Tibial nerve (tissue), 4 donors: ENCODE measurements at regions not wholly inside any gene's neighbourhood (a gene's known extent, or its start where the extent isn't known, plus 50 kb on each side); places are given as distances from the start of the nearest gene placed in this dataset.

Source experiments
- DNase-seq, 2 donors: peaks; one replicate each; pipeline ENCODE4 v3.0.0-alpha.2; 2019; ENCODE audit warnings: low spot score in 2 of 2
- H3K27ac ChIP-seq, 4 donors: fragments of 200-600 bp; sonication (generic) in 3 of 4; one replicate each; pipeline ENCODE4 v1.5.1; 2017 to 2019; ENCODE audit warnings: mild to moderate bottlenecking in 1 of 4
- H3K27me3 ChIP-seq, 2 donors: fragments of 200-600 bp; sonication (generic) in 1 of 2; one replicate each; pipeline versions ENCODE4 v1.5.1 to v1.6.0; 2017 to 2019
- H3K36me3 ChIP-seq, 3 donors: fragments of 200-600 bp; sonication (generic); one replicate each; pipeline ENCODE4 v1.5.1; 2018 to 2019
- H3K4me1 ChIP-seq, 4 donors: fragments of 200-600 bp; sonication (generic) in 3 of 4; one replicate each; pipeline ENCODE4 v1.5.1; 2017 to 2019
- H3K4me3 ChIP-seq, 4 donors: fragments of 200-600 bp; sonication (generic) in 3 of 4; one replicate each; pipeline ENCODE4 v1.5.1; 2017 to 2019; ENCODE audit warnings: mild to moderate bottlenecking in 1 of 4, moderate library complexity in 1 of 4
- H3K9me3 ChIP-seq, 4 donors: fragments of 200-600 bp; sonication (generic) in 3 of 4; one replicate each; pipeline ENCODE4 v1.5.1; 2017 to 2019
- EP300 ChIP-seq, 2 donors: sonication (generic); formaldehyde crosslinking; IDR thresholded peaks; one replicate each; pipeline ENCODE4 v1.6.1; 2017; ENCODE audit warnings: antibody characterized with exemption in 2 of 2, mild to moderate bottlenecking in 1 of 2
- POLR2A ChIP-seq, 2 donors: fragments of 450-650 bp; IDR thresholded peaks; one replicate each; pipeline ENCODE4 v1.6.1; 2017; ENCODE audit warnings: antibody characterized with exemption in 2 of 2, mild to moderate bottlenecking in 2 of 2, moderate library complexity in 2 of 2
- WGBS, 2 donors: methylation state at CpG; one replicate each; pipeline ENCODE4 v1.1.5; 2018; 5-methylcytosine and 5-hydroxymethylcytosine counted together
- TF ChIP-seq, protein P1 (sequence below), 5 experiments: fragments of 200-600 bp in 3 of 5; fragments of 450-650 bp in 2 of 5; sonication (generic) in 3 of 5; IDR thresholded peaks; one replicate each; pipeline ENCODE4 v1.5.1; 2016 to 2019; ENCODE audit warnings: antibody characterized with exemption in 5 of 5, mild to moderate bottlenecking in 3 of 5, moderate library complexity in 2 of 5

DNA sequence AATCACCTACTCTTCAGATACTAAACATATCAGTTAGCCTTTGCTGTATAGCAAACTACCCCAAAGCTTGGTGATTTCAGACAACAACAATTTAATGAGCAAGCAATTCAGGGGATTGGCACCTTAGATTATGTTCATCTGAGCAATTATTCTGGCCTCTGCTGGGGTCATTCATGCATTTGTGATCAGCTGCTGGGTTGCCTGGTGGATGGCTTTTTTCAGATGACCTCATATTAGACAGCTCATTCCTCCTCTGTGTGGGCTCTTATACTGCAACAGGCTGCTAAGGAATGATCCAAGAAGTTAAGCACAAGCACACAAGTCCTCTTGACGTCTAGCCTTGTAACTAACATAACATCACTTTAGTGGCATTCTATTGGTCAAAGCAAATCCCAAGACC lies 153.0 kb upstream of the PPP1R2C start:
- Histone ChIP-seq H3K4me3 (no peak overlapping the region), H3K9me3 (no peaks in the 10 kb centered on the region), H3K27ac (no peak overlapping the region), H3K4me1 (no peaks in the 10 kb centered on the region), H3K36me3 (no peaks in the 10 kb centered on the region), H3K27me3 (no peaks in the 10 kb centered on the region)
- WGBS, 2 donors = 41 to 58% methylated on average over 1 of the region's 1 CpG
- no peak for DNase-seq
- no peak for TF ChIP-seq POLR2A (IDR thresholded peaks at IDR 0.05)
- TF ChIP-seq EP300 (IDR thresholded peaks at IDR 0.05) = no peak
- TF ChIP-seq, protein P1, sequence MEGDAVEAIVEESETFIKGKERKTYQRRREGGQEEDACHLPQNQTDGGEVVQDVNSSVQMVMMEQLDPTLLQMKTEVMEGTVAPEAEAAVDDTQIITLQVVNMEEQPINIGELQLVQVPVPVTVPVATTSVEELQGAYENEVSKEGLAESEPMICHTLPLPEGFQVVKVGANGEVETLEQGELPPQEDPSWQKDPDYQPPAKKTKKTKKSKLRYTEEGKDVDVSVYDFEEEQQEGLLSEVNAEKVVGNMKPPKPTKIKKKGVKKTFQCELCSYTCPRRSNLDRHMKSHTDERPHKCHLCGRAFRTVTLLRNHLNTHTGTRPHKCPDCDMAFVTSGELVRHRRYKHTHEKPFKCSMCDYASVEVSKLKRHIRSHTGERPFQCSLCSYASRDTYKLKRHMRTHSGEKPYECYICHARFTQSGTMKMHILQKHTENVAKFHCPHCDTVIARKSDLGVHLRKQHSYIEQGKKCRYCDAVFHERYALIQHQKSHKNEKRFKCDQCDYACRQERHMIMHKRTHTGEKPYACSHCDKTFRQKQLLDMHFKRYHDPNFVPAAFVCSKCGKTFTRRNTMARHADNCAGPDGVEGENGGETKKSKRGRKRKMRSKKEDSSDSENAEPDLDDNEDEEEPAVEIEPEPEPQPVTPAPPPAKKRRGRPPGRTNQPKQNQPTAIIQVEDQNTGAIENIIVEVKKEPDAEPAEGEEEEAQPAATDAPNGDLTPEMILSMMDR (IDR thresholded peaks at IDR 0.05) = no peak

DNA sequence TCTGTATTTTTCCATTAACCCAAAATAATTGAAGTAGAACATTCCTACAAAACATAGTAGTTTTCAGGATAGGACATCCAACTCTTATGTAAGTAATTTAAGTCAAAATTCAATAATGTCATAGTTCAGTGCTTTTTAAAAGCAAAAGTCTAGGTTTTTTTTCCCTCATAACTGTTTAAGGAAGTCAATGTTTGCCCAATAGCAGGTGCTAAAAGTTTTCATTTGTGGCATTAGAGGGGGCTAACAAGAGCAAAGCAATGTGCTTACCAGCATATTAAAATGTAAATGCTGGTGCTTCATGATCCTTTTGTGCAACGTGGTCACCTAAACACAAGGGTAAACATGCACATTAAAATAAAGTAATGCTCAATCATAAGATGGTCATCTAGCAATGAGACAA lies 155.2 kb upstream of the PPP1R2C start:
- no peak for DNase-seq
- TF ChIP-seq POLR2A (IDR thresholded peaks at IDR 0.05) = no peak
- no peak for TF ChIP-seq EP300 (IDR thresholded peaks at IDR 0.05)
- TF ChIP-seq, protein P1 (IDR thresholded peaks at IDR 0.05) = no peak
- Histone ChIP-seq H3K4me1 (no peaks in the 10 kb centered on the region), H3K4me3 (no peak overlapping the region), H3K27ac (no peak overlapping the region), H3K9me3 (no peaks in the 10 kb centered on the region), H3K27me3 (no peaks in the 10 kb centered on the region), H3K36me3 (no peaks in the 10 kb centered on the region)
- WGBS, 2 donors = 53 to 76% methylated on average over 1 of the region's 1 CpG

DNA sequence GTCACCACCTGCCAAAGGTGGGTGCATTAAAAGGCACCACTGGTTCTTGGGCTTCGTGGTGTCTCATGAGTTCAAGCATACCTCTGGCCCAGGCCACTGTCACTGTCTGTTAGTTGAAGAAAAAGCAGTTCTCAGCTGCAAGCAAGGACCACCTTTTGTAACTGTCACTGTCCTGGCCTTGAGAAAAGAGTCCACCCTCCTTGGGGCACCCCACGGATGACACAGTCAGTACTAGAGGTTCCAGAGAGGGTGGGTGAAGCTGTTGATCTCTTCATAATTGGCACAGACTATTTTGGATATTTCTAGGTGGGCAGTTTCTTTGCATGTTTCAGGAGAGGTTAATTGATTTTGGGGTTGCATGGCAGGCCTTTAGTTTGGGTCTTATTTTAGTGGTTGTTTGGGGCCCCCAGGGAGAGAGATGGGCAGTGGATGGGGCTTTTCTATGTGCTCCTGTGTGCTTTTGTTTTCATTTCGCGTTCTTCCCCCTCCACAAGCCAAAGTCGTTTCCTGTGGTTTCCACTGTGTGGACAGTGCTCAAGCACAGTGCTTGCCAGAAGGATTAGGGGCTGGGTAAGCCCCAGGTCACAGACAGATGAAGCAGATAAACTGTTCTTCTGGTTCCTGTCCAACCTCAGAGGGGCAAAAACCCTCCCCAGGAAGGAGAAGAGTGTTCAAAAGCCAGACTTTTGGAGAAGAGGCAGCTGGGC lies 156.2 kb upstream of the PPP1R2C start:
- no peaks in the 10 kb centered on the region for H3K9me3 ChIP-seq
- H3K36me3 ChIP-seq = no peaks in the 10 kb centered on the region
- DNase-seq = no peak
- no peaks in the 10 kb centered on the region for H3K4me1 ChIP-seq
- no peaks in the 10 kb centered on the region for H3K27me3 ChIP-seq
- no peak for TF ChIP-seq POLR2A (IDR thresholded peaks at IDR 0.05)
- no peak for TF ChIP-seq EP300 (IDR thresholded peaks at IDR 0.05)
- TF ChIP-seq, protein P1 (IDR thresholded peaks at IDR 0.05) = no peak
- no peak overlapping the region for H3K27ac ChIP-seq
- H3K4me3 ChIP-seq = no peak overlapping the region
- WGBS, 2 donors = 18 to 43% methylated on average over 4 to 5 of the region's 5 CpGs

DNA sequence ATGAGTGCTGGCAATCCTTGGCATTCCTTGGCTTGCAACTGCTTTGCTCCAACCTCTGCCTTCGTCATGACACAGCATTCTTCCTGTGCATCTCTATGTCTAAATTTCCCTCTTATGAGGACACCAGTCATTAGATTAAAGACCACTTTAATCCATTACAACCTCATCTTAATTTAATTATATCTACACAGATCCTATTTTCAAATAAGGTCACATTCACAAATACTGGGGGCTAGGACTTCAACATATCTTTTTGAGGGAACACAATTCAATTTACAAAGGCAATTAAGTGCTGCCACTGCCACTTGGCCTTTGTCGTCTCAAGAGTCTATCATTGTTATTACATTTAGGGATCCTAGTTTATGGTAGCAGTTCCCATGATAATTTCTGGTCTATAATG lies 163.7 kb upstream of the PPP1R2C start:
- no peak overlapping the region for H3K4me3 ChIP-seq

More for the DNA sequence above, 163.7 kb upstream of the PPP1R2C start:
- no peak overlapping the region for H3K27ac ChIP-seq
- WGBS, 2 donors = 87 to 97% methylated on average over 2 of the region's 2 CpGs
- H3K36me3 ChIP-seq = no peaks in the 10 kb centered on the region
- H3K4me1 ChIP-seq = no peaks in the 10 kb centered on the region
- no peak for DNase-seq
- TF ChIP-seq POLR2A (IDR thresholded peaks at IDR 0.05) = no peak
- TF ChIP-seq, protein P1 (IDR thresholded peaks at IDR 0.05) = no peak
- TF ChIP-seq EP300 (IDR thresholded peaks at IDR 0.05) = no peak
- H3K27me3 ChIP-seq = no peaks in the 10 kb centered on the region
- no peaks in the 10 kb centered on the region for H3K9me3 ChIP-seq
